HL-60 (cell line): ENCODE measurements at regions not wholly inside any gene's neighbourhood (a gene's known extent, or its start where the extent isn't known, plus 50 kb on each side); places are given as distances from the start of the nearest gene placed in this dataset.

ENCODE experiments used
- GABPA ChIP-seq: IDR thresholded peaks from 2 replicates; pipeline ENCODE4 v1.6.1; 2012; ENCODE audit warnings: low read depth
- TF ChIP-seq, protein P1 (sequence below): IDR thresholded peaks from one replicate; pipeline ENCODE4 v1.5.1; 2011; ENCODE audit warnings: low read length, control low read depth, inconsistent platforms; ENCODE audit not compliant: insufficient read depth

- TF ChIP-seq, protein P1, sequence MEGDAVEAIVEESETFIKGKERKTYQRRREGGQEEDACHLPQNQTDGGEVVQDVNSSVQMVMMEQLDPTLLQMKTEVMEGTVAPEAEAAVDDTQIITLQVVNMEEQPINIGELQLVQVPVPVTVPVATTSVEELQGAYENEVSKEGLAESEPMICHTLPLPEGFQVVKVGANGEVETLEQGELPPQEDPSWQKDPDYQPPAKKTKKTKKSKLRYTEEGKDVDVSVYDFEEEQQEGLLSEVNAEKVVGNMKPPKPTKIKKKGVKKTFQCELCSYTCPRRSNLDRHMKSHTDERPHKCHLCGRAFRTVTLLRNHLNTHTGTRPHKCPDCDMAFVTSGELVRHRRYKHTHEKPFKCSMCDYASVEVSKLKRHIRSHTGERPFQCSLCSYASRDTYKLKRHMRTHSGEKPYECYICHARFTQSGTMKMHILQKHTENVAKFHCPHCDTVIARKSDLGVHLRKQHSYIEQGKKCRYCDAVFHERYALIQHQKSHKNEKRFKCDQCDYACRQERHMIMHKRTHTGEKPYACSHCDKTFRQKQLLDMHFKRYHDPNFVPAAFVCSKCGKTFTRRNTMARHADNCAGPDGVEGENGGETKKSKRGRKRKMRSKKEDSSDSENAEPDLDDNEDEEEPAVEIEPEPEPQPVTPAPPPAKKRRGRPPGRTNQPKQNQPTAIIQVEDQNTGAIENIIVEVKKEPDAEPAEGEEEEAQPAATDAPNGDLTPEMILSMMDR = no peak
- no peak for TF ChIP-seq GABPA
Observed at GRCh38 chr1:208950206-208950605, 633.3 kb upstream of the CAMK1G start.
